ENCODE measurements at regions not wholly inside any gene's neighbourhood (a gene's known extent, or its start where the extent isn't known, plus 50 kb on each side); places are given as distances from the start of the nearest gene placed in this dataset.

DNA sequence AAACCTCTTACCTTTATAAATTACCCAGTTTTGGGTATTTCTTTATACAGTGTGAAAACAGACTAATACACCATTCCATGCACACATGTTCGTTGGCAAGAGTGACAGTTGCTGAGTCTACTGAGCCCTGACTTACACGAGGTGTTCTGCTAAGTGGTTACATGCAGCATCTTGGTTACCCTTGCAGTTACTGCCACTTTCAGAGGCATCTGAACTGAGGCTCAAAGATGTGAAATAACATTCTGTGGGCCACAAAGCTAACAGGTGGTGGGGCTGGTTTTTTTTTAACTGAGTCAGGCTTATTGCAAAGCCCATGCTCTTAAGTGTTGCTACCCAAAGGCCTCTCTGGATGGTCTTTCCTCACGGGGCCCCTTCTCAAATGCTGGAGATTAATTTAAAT is 54.4 kb upstream of the GTSF1L start:
- Histone ChIP-seq H3K27me3 (ENCODE audit: insufficient read depth, low read length) (no peaks in the 10 kb centered on the region), H4K8ac (replicated peaks; ENCODE audit: insufficient read length, low read depth, low read length) (no peak overlapping the region), H2BK15ac (ENCODE audit: low read depth, low read length) (no peak overlapping the region), H4K5ac (ENCODE audit: insufficient read length, low read depth, low read length) (no peak overlapping the region), H3K23ac (ENCODE audit: insufficient read length, low read depth, low read length) (no peak overlapping the region), H3K18ac (ENCODE audit: insufficient read length, low read depth, low read length) (no peak overlapping the region), H2BK20ac (ENCODE audit: low read depth, low read length, poor library complexity, severe bottlenecking) (no peak overlapping the region), H3K56ac (ENCODE audit: insufficient read length, low read depth, low read length) (no peak overlapping the region), H3K4ac (ENCODE audit: low read depth, low read length) (no peak overlapping the region), H4K91ac (ENCODE audit: insufficient read length, low read depth, low read length) (no peak overlapping the region), H2AFZ (ENCODE audit: low read length) (no peak overlapping the region), H3K23me2 (ENCODE audit: insufficient read length, low read depth, low read length, poor library complexity, severe bottlenecking) (no peaks in the 10 kb centered on the region), H3K27ac (ENCODE audit: insufficient read length, low read depth, low read length) (no peak overlapping the region), H4K20me1 (ENCODE audit: control insufficient read depth, insufficient read depth, insufficient read length) (no peaks in the 10 kb centered on the region), H3K9me3 (ENCODE audit: control insufficient read depth, low read depth, low read length) (peaks cover 7% of the 10 kb centered on the region), H3K4me2 (ENCODE audit: insufficient read depth, insufficient read length, low read length) (no peak overlapping the region), H3K9ac (ENCODE audit: extremely low read depth, insufficient read length, low read length) (no peak overlapping the region), H2AK5ac (ENCODE audit: insufficient read length, low read length) (no peak overlapping the region), H3K79me1 (ENCODE audit: insufficient read depth, low read depth, low read length, poor library complexity, severe bottlenecking) (no peaks in the 10 kb centered on the region), H2BK12ac (ENCODE audit: insufficient read length, low read depth, low read length) (no peak overlapping the region), H3T11ph (ENCODE audit: low read length) (no peak overlapping the region), H3K79me2 (ENCODE audit: insufficient read depth, low read length) (no peaks in the 10 kb centered on the region), H3K4me1 (ENCODE audit: insufficient read depth, low read length) (no peaks in the 10 kb centered on the region), H3K14ac (ENCODE audit: insufficient read depth, low read length) (no peak overlapping the region), H2BK120ac (ENCODE audit: low read depth, low read length, poor library complexity, severe bottlenecking) (no peak overlapping the region), H2BK5ac (ENCODE audit: insufficient read length, low read length) (no peak overlapping the region)
- Mint-ChIP-seq H3K4me3 (no peak overlapping the region), H3K27ac (no peak overlapping the region), H3K36me3 (ENCODE audit: insufficient read depth in 1 of 3, low read depth in 3 of 3) (peaks cover 0 to 2% (median 0%) of the 10 kb centered on the region in 3 experiments; a peak in 3 of 7 replicates), H3K4me1 (no peaks in the 10 kb centered on the region), H3K9me3 (peaks cover 7 to 12% of the 10 kb centered on the region in 2 experiments; a peak in 4 of 5 replicates), H3K27me3 (ENCODE audit: low read depth) (peaks cover 7% of the 10 kb centered on the region)
- TF ChIP-seq, protein P1, sequence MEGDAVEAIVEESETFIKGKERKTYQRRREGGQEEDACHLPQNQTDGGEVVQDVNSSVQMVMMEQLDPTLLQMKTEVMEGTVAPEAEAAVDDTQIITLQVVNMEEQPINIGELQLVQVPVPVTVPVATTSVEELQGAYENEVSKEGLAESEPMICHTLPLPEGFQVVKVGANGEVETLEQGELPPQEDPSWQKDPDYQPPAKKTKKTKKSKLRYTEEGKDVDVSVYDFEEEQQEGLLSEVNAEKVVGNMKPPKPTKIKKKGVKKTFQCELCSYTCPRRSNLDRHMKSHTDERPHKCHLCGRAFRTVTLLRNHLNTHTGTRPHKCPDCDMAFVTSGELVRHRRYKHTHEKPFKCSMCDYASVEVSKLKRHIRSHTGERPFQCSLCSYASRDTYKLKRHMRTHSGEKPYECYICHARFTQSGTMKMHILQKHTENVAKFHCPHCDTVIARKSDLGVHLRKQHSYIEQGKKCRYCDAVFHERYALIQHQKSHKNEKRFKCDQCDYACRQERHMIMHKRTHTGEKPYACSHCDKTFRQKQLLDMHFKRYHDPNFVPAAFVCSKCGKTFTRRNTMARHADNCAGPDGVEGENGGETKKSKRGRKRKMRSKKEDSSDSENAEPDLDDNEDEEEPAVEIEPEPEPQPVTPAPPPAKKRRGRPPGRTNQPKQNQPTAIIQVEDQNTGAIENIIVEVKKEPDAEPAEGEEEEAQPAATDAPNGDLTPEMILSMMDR (conservative IDR thresholded peaks at IDR 0.05), result no peak
- no peak for DNase-seq
- WGBS (ENCODE audit: extremely low coverage, insufficient read length, low lambda C conversion rate), result no CpG with 5 or more reads among the region's 3 CpGs
